ENCODE measurements at regions not wholly inside any gene's neighbourhood (a gene's known extent, or its start where the extent isn't known, plus 50 kb on each side); places are given as distances from the start of the nearest gene placed in this dataset.

DNA sequence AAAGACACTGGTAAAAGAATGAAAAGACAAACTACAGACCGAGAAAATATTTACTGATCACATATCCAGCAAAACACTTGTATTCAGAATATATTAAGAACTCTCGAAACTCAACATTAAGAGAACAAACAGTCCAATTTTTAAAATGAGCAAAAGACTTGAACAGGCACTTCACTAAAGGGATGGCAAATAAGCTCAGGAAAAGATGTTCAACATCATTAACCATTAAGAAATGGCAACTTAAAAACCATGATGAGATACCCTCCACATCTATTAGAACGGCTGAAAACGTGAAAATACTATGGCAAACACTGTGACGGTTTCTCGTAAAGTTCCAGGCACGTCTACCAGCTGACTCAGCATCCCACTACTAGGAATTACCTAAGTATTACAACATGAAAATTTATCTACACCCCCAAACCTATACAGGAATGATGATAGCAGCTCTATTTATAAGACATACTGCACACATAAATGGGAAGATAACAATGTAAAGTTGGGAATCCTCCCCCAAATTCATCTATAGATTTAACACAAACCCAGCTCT is 86.1 kb upstream of the PROK2 start:
- no peak for TF ChIP-seq EP300 (IDR thresholded peaks at IDR 0.05)
- TF ChIP-seq POLR2AphosphoS5 (IDR thresholded peaks at IDR 0.05): no peak
- no peak for TF ChIP-seq POLR2A (IDR thresholded peaks at IDR 0.05; ENCODE audit: low read depth)
- TF ChIP-seq CTCF (IDR thresholded peaks at IDR 0.05): no peak
- Histone ChIP-seq H3K36me3 (no peaks in the 10 kb centered on the region), H3K4me1 (peaks cover 0 to 12% (median 7%) of the 10 kb centered on the region in 4 donors), H3K9me3 (no peaks in the 10 kb centered on the region), H3K27ac (replicated peaks in 1 of 4) (no peak overlapping the region), H3K27me3 (peaks cover 0 to 3% (median 0%) of the 10 kb centered on the region in 4 donors), H3K4me3 (no peak overlapping the region)
- DNase-seq (ENCODE audit: extremely low spot score): peak; percentile 10
- intact Hi-C loops (cut with DNase I): loop anchor here (10.0 kb wide), 1 partner anchor 394 kb away; no protein-coding TSS in a partner anchor
- 93% methylated on average over 7 of the region's 7 CpGs for WGBS

GRCh38 chr3:71868876-71869275 is 83.9 kb upstream of the PROK2 start:
- H3K4me1 ChIP-seq: no peaks in the 10 kb centered on the region
- WGBS: 77% methylated on average over 3 of the region's 3 CpGs
- DNase-seq (ENCODE audit: extremely low spot score): peak; percentile 21
- H3K4me3 ChIP-seq: no peak overlapping the region
- H3K27me3 ChIP-seq: peaks cover 0 to 4% (median 0%) of the 10 kb centered on the region in 4 donors
- intact Hi-C loops (cut with DNase I): no loop called here
- no peaks in the 10 kb centered on the region for H3K36me3 ChIP-seq
- H3K9me3 ChIP-seq: no peaks in the 10 kb centered on the region
- TF ChIP-seq POLR2AphosphoS5 (IDR thresholded peaks at IDR 0.05): no peak
- TF ChIP-seq POLR2A (IDR thresholded peaks at IDR 0.05; ENCODE audit: low read depth): no peak
- no peak for TF ChIP-seq EP300 (IDR thresholded peaks at IDR 0.05)
- TF ChIP-seq CTCF (IDR thresholded peaks at IDR 0.05): no peak
- no peak overlapping the region for H3K27ac ChIP-seq (replicated peaks in 1 of 4)

GRCh38 chr3:71865727-71866126 is 80.8 kb upstream of the PROK2 start:
- peaks cover 0 to 5% (median 0%) of the 10 kb centered on the region in 4 donors for H3K9me3 ChIP-seq
- no peak overlapping the region for H3K4me3 ChIP-seq
- no peaks in the 10 kb centered on the region for H3K36me3 ChIP-seq
- intact Hi-C loops (cut with DNase I): no loop called here
- WGBS: 63% methylated on average over 2 of the region's 2 CpGs
- no peak overlapping the region for H3K27ac ChIP-seq (replicated peaks in 1 of 4)
- DNase-seq (ENCODE audit: extremely low spot score): no peak
- TF ChIP-seq POLR2A (IDR thresholded peaks at IDR 0.05; ENCODE audit: low read depth) (no peak), POLR2AphosphoS5 (IDR thresholded peaks at IDR 0.05) (no peak), EP300 (IDR thresholded peaks at IDR 0.05) (no peak), CTCF (IDR thresholded peaks at IDR 0.05) (no peak)
- H3K4me1 ChIP-seq: no peaks in the 10 kb centered on the region
- H3K27me3 ChIP-seq: peaks cover 0 to 8% (median 0%) of the 10 kb centered on the region in 4 donors

GRCh38 chr3:71863563-71864190 is 78.7 kb upstream of the PROK2 start:
- Histone ChIP-seq H3K36me3 (no peaks in the 10 kb centered on the region), H3K4me1 (no peaks in the 10 kb centered on the region), H3K4me3 (no peak overlapping the region), H3K27me3 (peaks cover 0 to 8% (median 0%) of the 10 kb centered on the region in 4 donors), H3K27ac (replicated peaks in 1 of 4) (no peak overlapping the region), H3K9me3 (peaks cover 0 to 11% (median 0%) of the 10 kb centered on the region in 4 donors)
- 65% methylated on average over 5 of the region's 5 CpGs for WGBS
- DNase-seq (ENCODE audit: extremely low spot score): no peak
- no peak for TF ChIP-seq CTCF (IDR thresholded peaks at IDR 0.05)
- TF ChIP-seq POLR2A (IDR thresholded peaks at IDR 0.05; ENCODE audit: low read depth): no peak
- TF ChIP-seq EP300 (IDR thresholded peaks at IDR 0.05): no peak
- no peak for TF ChIP-seq POLR2AphosphoS5 (IDR thresholded peaks at IDR 0.05)
- intact Hi-C loops (cut with DNase I): no loop called here

Data from esophagus muscularis mucosa (tissue), 4 donors.